ENCODE measurements at regions not wholly inside any gene's neighbourhood (a gene's known extent, or its start where the extent isn't known, plus 50 kb on each side); places are given as distances from the start of the nearest gene placed in this dataset.

- TF ChIP-seq POLR2AphosphoS5 (IDR thresholded peaks at IDR 0.05; ENCODE audit: low read depth), result no peak
- TF ChIP-seq, protein P1, sequence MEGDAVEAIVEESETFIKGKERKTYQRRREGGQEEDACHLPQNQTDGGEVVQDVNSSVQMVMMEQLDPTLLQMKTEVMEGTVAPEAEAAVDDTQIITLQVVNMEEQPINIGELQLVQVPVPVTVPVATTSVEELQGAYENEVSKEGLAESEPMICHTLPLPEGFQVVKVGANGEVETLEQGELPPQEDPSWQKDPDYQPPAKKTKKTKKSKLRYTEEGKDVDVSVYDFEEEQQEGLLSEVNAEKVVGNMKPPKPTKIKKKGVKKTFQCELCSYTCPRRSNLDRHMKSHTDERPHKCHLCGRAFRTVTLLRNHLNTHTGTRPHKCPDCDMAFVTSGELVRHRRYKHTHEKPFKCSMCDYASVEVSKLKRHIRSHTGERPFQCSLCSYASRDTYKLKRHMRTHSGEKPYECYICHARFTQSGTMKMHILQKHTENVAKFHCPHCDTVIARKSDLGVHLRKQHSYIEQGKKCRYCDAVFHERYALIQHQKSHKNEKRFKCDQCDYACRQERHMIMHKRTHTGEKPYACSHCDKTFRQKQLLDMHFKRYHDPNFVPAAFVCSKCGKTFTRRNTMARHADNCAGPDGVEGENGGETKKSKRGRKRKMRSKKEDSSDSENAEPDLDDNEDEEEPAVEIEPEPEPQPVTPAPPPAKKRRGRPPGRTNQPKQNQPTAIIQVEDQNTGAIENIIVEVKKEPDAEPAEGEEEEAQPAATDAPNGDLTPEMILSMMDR (conservative IDR thresholded peaks at IDR 0.05; ENCODE audit: low read depth in 2 of 2), result no peak
- TF ChIP-seq EZH2 (IDR thresholded peaks at IDR 0.05; ENCODE audit: low read depth, unreplicated experiment), result no peak
- TF ChIP-seq JUNB (IDR thresholded peaks at IDR 0.05; ENCODE audit: unreplicated experiment), result no peak
- TF ChIP-seq EZH2phosphoT487 (IDR thresholded peaks at IDR 0.05; ENCODE audit: unreplicated experiment), result no peak
- TF ChIP-seq, protein P2, sequence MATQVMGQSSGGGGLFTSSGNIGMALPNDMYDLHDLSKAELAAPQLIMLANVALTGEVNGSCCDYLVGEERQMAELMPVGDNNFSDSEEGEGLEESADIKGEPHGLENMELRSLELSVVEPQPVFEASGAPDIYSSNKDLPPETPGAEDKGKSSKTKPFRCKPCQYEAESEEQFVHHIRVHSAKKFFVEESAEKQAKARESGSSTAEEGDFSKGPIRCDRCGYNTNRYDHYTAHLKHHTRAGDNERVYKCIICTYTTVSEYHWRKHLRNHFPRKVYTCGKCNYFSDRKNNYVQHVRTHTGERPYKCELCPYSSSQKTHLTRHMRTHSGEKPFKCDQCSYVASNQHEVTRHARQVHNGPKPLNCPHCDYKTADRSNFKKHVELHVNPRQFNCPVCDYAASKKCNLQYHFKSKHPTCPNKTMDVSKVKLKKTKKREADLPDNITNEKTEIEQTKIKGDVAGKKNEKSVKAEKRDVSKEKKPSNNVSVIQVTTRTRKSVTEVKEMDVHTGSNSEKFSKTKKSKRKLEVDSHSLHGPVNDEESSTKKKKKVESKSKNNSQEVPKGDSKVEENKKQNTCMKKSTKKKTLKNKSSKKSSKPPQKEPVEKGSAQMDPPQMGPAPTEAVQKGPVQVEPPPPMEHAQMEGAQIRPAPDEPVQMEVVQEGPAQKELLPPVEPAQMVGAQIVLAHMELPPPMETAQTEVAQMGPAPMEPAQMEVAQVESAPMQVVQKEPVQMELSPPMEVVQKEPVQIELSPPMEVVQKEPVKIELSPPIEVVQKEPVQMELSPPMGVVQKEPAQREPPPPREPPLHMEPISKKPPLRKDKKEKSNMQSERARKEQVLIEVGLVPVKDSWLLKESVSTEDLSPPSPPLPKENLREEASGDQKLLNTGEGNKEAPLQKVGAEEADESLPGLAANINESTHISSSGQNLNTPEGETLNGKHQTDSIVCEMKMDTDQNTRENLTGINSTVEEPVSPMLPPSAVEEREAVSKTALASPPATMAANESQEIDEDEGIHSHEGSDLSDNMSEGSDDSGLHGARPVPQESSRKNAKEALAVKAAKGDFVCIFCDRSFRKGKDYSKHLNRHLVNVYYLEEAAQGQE (IDR thresholded peaks at IDR 0.05; ENCODE audit: unreplicated experiment), result no peak
- TF ChIP-seq, protein P3, sequence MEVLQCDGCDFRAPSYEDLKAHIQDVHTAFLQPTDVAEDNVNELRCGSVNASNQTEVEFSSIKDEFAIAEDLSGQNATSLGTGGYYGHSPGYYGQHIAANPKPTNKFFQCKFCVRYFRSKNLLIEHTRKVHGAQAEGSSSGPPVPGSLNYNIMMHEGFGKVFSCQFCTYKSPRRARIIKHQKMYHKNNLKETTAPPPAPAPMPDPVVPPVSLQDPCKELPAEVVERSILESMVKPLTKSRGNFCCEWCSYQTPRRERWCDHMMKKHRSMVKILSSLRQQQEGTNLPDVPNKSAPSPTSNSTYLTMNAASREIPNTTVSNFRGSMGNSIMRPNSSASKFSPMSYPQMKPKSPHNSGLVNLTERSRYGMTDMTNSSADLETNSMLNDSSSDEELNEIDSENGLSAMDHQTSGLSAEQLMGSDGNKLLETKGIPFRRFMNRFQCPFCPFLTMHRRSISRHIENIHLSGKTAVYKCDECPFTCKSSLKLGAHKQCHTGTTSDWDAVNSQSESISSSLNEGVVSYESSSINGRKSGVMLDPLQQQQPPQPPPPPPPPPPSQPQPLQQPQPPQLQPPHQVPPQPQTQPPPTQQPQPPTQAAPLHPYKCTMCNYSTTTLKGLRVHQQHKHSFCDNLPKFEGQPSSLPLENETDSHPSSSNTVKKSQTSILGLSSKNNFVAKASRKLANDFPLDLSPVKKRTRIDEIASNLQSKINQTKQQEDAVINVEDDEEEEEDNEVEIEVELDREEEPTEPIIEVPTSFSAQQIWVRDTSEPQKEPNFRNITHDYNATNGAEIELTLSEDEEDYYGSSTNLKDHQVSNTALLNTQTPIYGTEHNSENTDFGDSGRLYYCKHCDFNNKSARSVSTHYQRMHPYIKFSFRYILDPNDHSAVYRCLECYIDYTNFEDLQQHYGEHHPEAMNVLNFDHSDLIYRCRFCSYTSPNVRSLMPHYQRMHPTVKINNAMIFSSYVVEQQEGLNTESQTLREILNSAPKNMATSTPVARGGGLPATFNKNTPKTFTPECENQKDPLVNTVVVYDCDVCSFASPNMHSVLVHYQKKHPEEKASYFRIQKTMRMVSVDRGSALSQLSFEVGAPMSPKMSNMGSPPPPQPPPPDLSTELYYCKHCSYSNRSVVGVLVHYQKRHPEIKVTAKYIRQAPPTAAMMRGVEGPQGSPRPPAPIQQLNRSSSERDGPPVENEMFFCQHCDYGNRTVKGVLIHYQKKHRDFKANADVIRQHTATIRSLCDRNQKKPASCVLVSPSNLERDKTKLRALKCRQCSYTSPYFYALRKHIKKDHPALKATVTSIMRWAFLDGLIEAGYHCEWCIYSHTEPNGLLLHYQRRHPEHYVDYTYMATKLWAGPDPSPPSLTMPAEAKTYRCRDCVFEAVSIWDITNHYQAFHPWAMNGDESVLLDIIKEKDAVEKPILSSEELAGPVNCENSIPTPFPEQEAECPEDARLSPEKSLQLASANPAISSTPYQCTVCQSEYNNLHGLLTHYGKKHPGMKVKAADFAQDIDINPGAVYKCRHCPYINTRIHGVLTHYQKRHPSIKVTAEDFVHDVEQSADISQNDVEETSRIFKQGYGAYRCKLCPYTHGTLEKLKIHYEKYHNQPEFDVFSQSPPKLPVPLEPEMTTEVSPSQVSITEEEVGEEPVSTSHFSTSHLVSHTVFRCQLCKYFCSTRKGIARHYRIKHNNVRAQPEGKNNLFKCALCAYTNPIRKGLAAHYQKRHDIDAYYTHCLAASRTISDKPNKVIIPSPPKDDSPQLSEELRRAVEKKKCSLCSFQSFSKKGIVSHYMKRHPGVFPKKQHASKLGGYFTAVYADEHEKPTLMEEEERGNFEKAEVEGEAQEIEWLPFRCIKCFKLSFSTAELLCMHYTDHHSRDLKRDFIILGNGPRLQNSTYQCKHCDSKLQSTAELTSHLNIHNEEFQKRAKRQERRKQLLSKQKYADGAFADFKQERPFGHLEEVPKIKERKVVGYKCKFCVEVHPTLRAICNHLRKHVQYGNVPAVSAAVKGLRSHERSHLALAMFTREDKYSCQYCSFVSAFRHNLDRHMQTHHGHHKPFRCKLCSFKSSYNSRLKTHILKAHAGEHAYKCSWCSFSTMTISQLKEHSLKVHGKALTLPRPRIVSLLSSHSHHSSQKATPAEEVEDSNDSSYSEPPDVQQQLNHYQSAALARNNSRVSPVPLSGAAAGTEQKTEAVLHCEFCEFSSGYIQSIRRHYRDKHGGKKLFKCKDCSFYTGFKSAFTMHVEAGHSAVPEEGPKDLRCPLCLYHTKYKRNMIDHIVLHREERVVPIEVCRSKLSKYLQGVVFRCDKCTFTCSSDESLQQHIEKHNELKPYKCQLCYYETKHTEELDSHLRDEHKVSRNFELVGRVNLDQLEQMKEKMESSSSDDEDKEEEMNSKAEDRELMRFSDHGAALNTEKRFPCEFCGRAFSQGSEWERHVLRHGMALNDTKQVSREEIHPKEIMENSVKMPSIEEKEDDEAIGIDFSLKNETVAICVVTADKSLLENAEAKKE (CRISPR knock-in tag; IDR thresholded peaks at IDR 0.05), result no peak
- TF ChIP-seq CREB1 (CRISPR knock-in tag; IDR thresholded peaks at IDR 0.05; ENCODE audit: low read depth), result no peak
- TF ChIP-seq ZNF331 (CRISPR knock-in tag; IDR thresholded peaks at IDR 0.05; ENCODE audit: low read depth), result no peak
Observed at GRCh38 chr7:90081621-90082020, 72.6 kb upstream of the STEAP1 start.
